Upper lobe of left lung (tissue), 6 donors: ENCODE measurements at regions not wholly inside any gene's neighbourhood (a gene's known extent, or its start where the extent isn't known, plus 50 kb on each side); places are given as distances from the start of the nearest gene placed in this dataset.

Source experiments
- ATAC-seq, 2 donors: fragments of 200-7000 bp; cut with Tn5 transposase; one replicate each; pipeline ENCODE4 v1.9.1; 2022; ENCODE audit warnings: mild to moderate bottlenecking in 2 of 2, moderate library complexity in 2 of 2; ENCODE audit not compliant: low FRiP score in 2 of 2
- DNase-seq, 2 donors: peaks; one replicate each; pipeline ENCODE4 v3.0.0-alpha.2; 2019 to 2020
- H3K27ac ChIP-seq, 4 donors: fragments of 200-600 bp; sonication (generic); one replicate each; pipeline ENCODE4 v1.5.1; 2016 to 2019
- H3K27me3 ChIP-seq, 4 donors: fragments of 200-600 bp; sonication (generic); one replicate each; pipeline ENCODE4 v1.5.1; 2017 to 2019
- H3K36me3 ChIP-seq, 4 donors: fragments of 200-600 bp; sonication (generic); one replicate each; pipeline ENCODE4 v1.5.1; 2016 to 2019
- H3K4me1 ChIP-seq, 4 donors: fragments of 200-600 bp; sonication (generic); one replicate each; pipeline ENCODE4 v1.5.1; 2018 to 2019
- H3K4me3 ChIP-seq, 4 donors: fragments of 200-600 bp; sonication (generic); one replicate each; pipeline ENCODE4 v1.5.1; 2017 to 2019; ENCODE audit warnings: mild to moderate bottlenecking in 2 of 4, moderate library complexity in 1 of 4
- H3K9me3 ChIP-seq, 4 donors: fragments of 200-600 bp; sonication (generic); one replicate each; pipeline ENCODE4 v1.5.1; 2018 to 2019
- CTCF ChIP-seq, 6 experiments: fragments of 450-650 bp in 4 of 6; fragments of 200-600 bp in 2 of 6; sonication (generic) in 2 of 6; IDR thresholded peaks; one replicate each; pipeline ENCODE4 v1.5.1; 2016 to 2019; ENCODE audit warnings: antibody characterized with exemption in 6 of 6
- EP300 ChIP-seq, 4 donors: sonication (generic); formaldehyde crosslinking; IDR thresholded peaks; one replicate each; pipeline ENCODE4 v1.5.1; 2017; ENCODE audit warnings: antibody characterized with exemption in 4 of 4, control low read depth in 2 of 4
- POLR2A ChIP-seq, 4 donors: fragments of 450-650 bp; IDR thresholded peaks; one replicate each; pipeline ENCODE4 v1.5.1; 2016 to 2017; ENCODE audit warnings: antibody characterized with exemption in 4 of 4, mild to moderate bottlenecking in 2 of 4
- POLR2AphosphoS5 ChIP-seq, 2 donors: sonication (generic); formaldehyde crosslinking; IDR thresholded peaks; one replicate each; pipeline ENCODE4 v1.5.1; 2017; ENCODE audit warnings: antibody characterized with exemption in 2 of 2
- WGBS, 2 donors: methylation state at CpG; one replicate each; pipeline ENCODE4 v1.1.5; 2017 to 2018; 5-methylcytosine and 5-hydroxymethylcytosine counted together
- donor health status: DM: no; HTN: no; CAD: no; lungs with moderate emphysema.
- donor health status: DM: no; HTN: yes; CAD: no; lungs with severe emphysema.

DNA sequence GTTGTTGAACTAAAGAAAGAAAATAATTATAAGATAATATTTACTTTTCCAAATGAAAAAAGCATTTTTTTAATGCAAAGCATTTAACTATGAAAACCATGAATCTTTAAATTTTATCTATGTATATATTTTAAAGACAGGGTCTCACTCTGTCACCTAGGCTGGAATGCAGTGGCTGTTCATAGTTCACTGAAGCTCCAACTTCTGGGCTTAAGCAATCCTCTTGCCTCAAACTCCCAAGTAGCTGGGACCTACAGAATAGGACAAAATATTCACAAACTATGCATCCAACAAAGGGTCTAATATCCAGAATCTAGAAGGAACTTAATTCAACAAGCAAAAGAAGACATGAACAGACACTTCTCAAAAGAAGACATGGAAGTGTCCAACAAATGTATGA lies 55.9 kb upstream of the ALB start:
- H3K9me3 ChIP-seq: no peaks in the 10 kb centered on the region
- no peaks in the 10 kb centered on the region for H3K4me1 ChIP-seq
- H3K27ac ChIP-seq: no peak overlapping the region
- no peak for ATAC-seq
- no peak for TF ChIP-seq CTCF (IDR thresholded peaks at IDR 0.05)
- no peak for TF ChIP-seq POLR2AphosphoS5 (IDR thresholded peaks at IDR 0.05)
- TF ChIP-seq EP300 (IDR thresholded peaks at IDR 0.05): no peak
- TF ChIP-seq POLR2A (IDR thresholded peaks at IDR 0.05): no peak
- no peak overlapping the region for H3K4me3 ChIP-seq
- no peaks in the 10 kb centered on the region for H3K36me3 ChIP-seq
- no peak for DNase-seq
- H3K27me3 ChIP-seq: no peaks in the 10 kb centered on the region

- TF ChIP-seq CTCF (IDR thresholded peaks at IDR 0.05): no peak
- TF ChIP-seq POLR2AphosphoS5 (IDR thresholded peaks at IDR 0.05): no peak
- no peak for TF ChIP-seq POLR2A (IDR thresholded peaks at IDR 0.05)
- TF ChIP-seq EP300 (IDR thresholded peaks at IDR 0.05): no peak
- Histone ChIP-seq H3K4me3 (no peak overlapping the region), H3K9me3 (no peaks in the 10 kb centered on the region), H3K27ac (no peak overlapping the region), H3K36me3 (no peaks in the 10 kb centered on the region), H3K4me1 (no peaks in the 10 kb centered on the region), H3K27me3 (no peaks in the 10 kb centered on the region)
- ATAC-seq: no peak
- DNase-seq: no peak
These were observed 56.6 kb upstream of the ALB start for GRCh38 chr4:73347497-73347896.

GRCh38 chr4:73345399-73345975 lies 58.6 kb upstream of the ALB start:
- TF ChIP-seq CTCF (IDR thresholded peaks at IDR 0.05) (no peak), EP300 (IDR thresholded peaks at IDR 0.05) (no peak), POLR2AphosphoS5 (IDR thresholded peaks at IDR 0.05) (no peak), POLR2A (IDR thresholded peaks at IDR 0.05) (no peak)
- WGBS, 2 donors: 45% methylated on average over 4 of the region's 4 CpGs
- no peaks in the 10 kb centered on the region for H3K9me3 ChIP-seq
- DNase-seq: no peak
- no peaks in the 10 kb centered on the region for H3K4me1 ChIP-seq
- H3K27ac ChIP-seq: no peak overlapping the region
- no peaks in the 10 kb centered on the region for H3K27me3 ChIP-seq
- no peak overlapping the region for H3K4me3 ChIP-seq
- no peak for ATAC-seq
- no peaks in the 10 kb centered on the region for H3K36me3 ChIP-seq

GRCh38 chr4:73344106-73344505 lies 60.0 kb upstream of the ALB start:
- no peak for ATAC-seq
- WGBS, 2 donors: 77 to 82% methylated on average over 1 of the region's 1 CpG

More at GRCh38 chr4:73344106-73344505, 60.0 kb upstream of the ALB start:
- H3K27ac ChIP-seq: no peak overlapping the region
- TF ChIP-seq POLR2AphosphoS5 (IDR thresholded peaks at IDR 0.05): no peak
- no peak for TF ChIP-seq EP300 (IDR thresholded peaks at IDR 0.05)
- no peak for TF ChIP-seq POLR2A (IDR thresholded peaks at IDR 0.05)
- TF ChIP-seq CTCF (IDR thresholded peaks at IDR 0.05): no peak
- H3K36me3 ChIP-seq: no peaks in the 10 kb centered on the region
- no peaks in the 10 kb centered on the region for H3K4me1 ChIP-seq
- DNase-seq: no peak
- H3K9me3 ChIP-seq: no peaks in the 10 kb centered on the region
- H3K4me3 ChIP-seq: no peak overlapping the region
- no peaks in the 10 kb centered on the region for H3K27me3 ChIP-seq
